ENCODE measurements at regions not wholly inside any gene's neighbourhood (a gene's known extent, or its start where the extent isn't known, plus 50 kb on each side); places are given as distances from the start of the nearest gene placed in this dataset.

DNA sequence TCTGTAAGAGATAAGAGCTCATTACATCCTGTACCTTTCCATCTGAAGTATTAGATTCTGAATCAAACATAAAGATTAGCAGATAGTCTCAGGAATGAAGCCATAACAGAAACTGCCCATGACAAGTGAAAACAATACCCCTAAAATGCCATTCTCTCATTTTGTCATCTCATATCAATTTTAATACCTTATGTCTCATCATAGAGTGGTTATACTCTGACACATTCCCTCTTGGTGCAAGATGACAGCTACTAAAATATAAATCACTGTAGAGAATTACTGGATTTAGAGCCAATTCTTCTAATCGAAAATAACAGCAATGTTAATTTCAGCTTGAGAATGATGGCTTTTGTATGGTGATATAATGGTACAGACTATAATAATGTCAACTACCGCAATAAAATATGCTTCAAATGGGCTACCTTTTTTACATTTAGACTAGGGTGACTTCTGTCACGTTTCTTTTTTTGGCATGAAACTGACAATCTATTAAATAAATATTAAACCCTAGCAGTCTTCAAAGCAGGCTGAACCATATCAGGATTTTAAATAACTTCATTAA lies 125.1 kb upstream of the ITGA4 start:
- TF ChIP-seq CTCF (IDR thresholded peaks at IDR 0.05) (no peak), POLR2A (IDR thresholded peaks at IDR 0.05) (no peak)

All from breast epithelium (tissue), 3 donors.